ENCODE measurements at regions not wholly inside any gene's neighbourhood (a gene's known extent, or its start where the extent isn't known, plus 50 kb on each side); places are given as distances from the start of the nearest gene placed in this dataset.

- no peak for TF ChIP-seq MAX (IDR thresholded peaks at IDR 0.05)
- TF ChIP-seq CTCF (IDR thresholded peaks at IDR 0.05 in 2 of 3, conservative IDR thresholded peaks at IDR 0.05 in 1 of 3; ENCODE audit: borderline replicate concordance in 1 of 3, insufficient read depth in 1 of 3, low read depth in 2 of 3, low read length in 2 of 3), result no peak
Measured at GRCh38 chr22:44381761-44382115, 69.0 kb upstream of the SHISAL1 start.

Data from HCT116 (cell line).